ENCODE measurements at regions not wholly inside any gene's neighbourhood (a gene's known extent, or its start where the extent isn't known, plus 50 kb on each side); places are given as distances from the start of the nearest gene placed in this dataset.

- no peak for TF ChIP-seq CTCF (conservative IDR thresholded peaks at IDR 0.05; ENCODE audit: low read length)
- peak; percentile 6 for DNase-seq (ENCODE audit: low read depth)
- no peak overlapping the region for H3K4me3 ChIP-seq (ENCODE audit: low read length)
These were observed 115.8 kb upstream of the INPP4B start for GRCh38 chr4:142961866-142962265.

- TF ChIP-seq CTCF (conservative IDR thresholded peaks at IDR 0.05; ENCODE audit: low read length) = no peak
- DNase-seq (ENCODE audit: low read depth) = no peak
- H3K4me3 ChIP-seq (ENCODE audit: low read length) = no peak overlapping the region
These were observed 128.2 kb upstream of the INPP4B start for GRCh38 chr4:142974328-142974727.

- no peak for DNase-seq (ENCODE audit: low read depth)
- TF ChIP-seq CTCF (conservative IDR thresholded peaks at IDR 0.05; ENCODE audit: low read length) = no peak
- H3K4me3 ChIP-seq (ENCODE audit: low read length) = no peak overlapping the region
These were observed 129.5 kb upstream of the INPP4B start for GRCh38 chr4:142975618-142976017.

GRCh38 chr4:142976482-142976881 lies 130.4 kb upstream of the INPP4B start:
- TF ChIP-seq CTCF (conservative IDR thresholded peaks at IDR 0.05; ENCODE audit: low read length) = no peak
- H3K4me3 ChIP-seq (ENCODE audit: low read length) = no peak overlapping the region
- no peak for DNase-seq (ENCODE audit: low read depth)

GRCh38 chr4:142977182-142977581 lies 131.1 kb upstream of the INPP4B start:
- no peak for TF ChIP-seq CTCF (conservative IDR thresholded peaks at IDR 0.05; ENCODE audit: low read length)
- no peak for DNase-seq (ENCODE audit: low read depth)
- no peak overlapping the region for H3K4me3 ChIP-seq (ENCODE audit: low read length)

- TF ChIP-seq CTCF (conservative IDR thresholded peaks at IDR 0.05; ENCODE audit: low read length) = no peak
- no peak for DNase-seq (ENCODE audit: low read depth)
- H3K4me3 ChIP-seq (ENCODE audit: low read length) = no peak overlapping the region
These were observed 137.0 kb upstream of the INPP4B start for GRCh38 chr4:142983065-142983464.

GRCh38 chr4:142983589-142983988 lies 137.5 kb upstream of the INPP4B start:
- H3K4me3 ChIP-seq (ENCODE audit: low read length) = no peak overlapping the region
- no peak for DNase-seq (ENCODE audit: low read depth)
- no peak for TF ChIP-seq CTCF (conservative IDR thresholded peaks at IDR 0.05; ENCODE audit: low read length)
